ENCODE measurements at regions not wholly inside any gene's neighbourhood (a gene's known extent, or its start where the extent isn't known, plus 50 kb on each side); places are given as distances from the start of the nearest gene placed in this dataset.
"Not testable (repeated sequence)": the region's sequence is repeated elsewhere in the genome, so short reads cannot be mapped to it uniquely, and the experiment has no call there.

DNA sequence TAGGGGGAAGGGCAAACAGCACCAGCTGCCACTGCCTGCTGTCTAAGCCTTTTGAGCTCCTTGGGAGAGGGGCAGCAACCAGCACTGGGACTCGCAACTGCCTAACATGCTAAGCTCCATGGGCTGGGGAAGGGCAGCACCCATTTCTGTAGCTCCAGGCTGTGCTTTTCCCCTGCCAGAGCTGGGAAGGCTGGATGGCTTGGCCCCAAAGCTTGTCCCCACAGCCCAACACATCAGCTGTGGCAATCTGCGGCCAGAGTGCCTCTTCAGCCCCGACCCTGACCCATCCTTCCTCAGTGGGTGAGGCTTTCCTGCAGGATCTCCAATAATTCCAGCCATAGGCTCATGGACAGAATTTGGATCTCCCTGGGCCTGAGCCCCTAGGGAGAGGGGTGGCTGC, 551.3 kb downstream of the TMEM135 start:
- no peak overlapping the region for H3K27ac Mint-ChIP-seq
- H3K27me3 Mint-ChIP-seq (ENCODE audit: low read depth), result no peaks in the 10 kb centered on the region
- H3K9me3 Mint-ChIP-seq, result peaks cover 37% of the 10 kb centered on the region
- no peaks in the 10 kb centered on the region for H3K36me3 Mint-ChIP-seq (ENCODE audit: low read depth)
- DNase-seq (ENCODE audit: low spot score), result no peak
- no peak overlapping the region for H3K4me3 Mint-ChIP-seq (ENCODE audit: low read depth)
- H3K4me1 Mint-ChIP-seq (ENCODE audit: low read depth), result no peaks in the 10 kb centered on the region
- intact Hi-C loops (cut with micrococcal nuclease), result no loop called here

GRCh38 chr11:87585613-87586012, 547.9 kb downstream of the TMEM135 start:
- H3K4me1 Mint-ChIP-seq (ENCODE audit: low read depth); H3K27ac Mint-ChIP-seq; intact Hi-C loops (cut with micrococcal nuclease); H3K36me3 Mint-ChIP-seq (ENCODE audit: low read depth); H3K4me3 Mint-ChIP-seq (ENCODE audit: low read depth); DNase-seq (ENCODE audit: low spot score); H3K27me3 Mint-ChIP-seq (ENCODE audit: low read depth): not testable (repeated sequence)
- H3K9me3 Mint-ChIP-seq, result peaks cover 25% of the 10 kb centered on the region

GRCh38 chr11:87583931-87584330, 546.2 kb downstream of the TMEM135 start:
- H3K27me3 Mint-ChIP-seq (ENCODE audit: low read depth), result no peaks in the 10 kb centered on the region
- H3K9me3 Mint-ChIP-seq, result peaks cover 13% of the 10 kb centered on the region
- intact Hi-C loops (cut with micrococcal nuclease), result no loop called here
- no peak for DNase-seq (ENCODE audit: low spot score)
- no peaks in the 10 kb centered on the region for H3K36me3 Mint-ChIP-seq (ENCODE audit: low read depth)
- H3K4me1 Mint-ChIP-seq (ENCODE audit: low read depth), result no peaks in the 10 kb centered on the region
- no peak overlapping the region for H3K27ac Mint-ChIP-seq
- no peak overlapping the region for H3K4me3 Mint-ChIP-seq (ENCODE audit: low read depth)

DNA sequence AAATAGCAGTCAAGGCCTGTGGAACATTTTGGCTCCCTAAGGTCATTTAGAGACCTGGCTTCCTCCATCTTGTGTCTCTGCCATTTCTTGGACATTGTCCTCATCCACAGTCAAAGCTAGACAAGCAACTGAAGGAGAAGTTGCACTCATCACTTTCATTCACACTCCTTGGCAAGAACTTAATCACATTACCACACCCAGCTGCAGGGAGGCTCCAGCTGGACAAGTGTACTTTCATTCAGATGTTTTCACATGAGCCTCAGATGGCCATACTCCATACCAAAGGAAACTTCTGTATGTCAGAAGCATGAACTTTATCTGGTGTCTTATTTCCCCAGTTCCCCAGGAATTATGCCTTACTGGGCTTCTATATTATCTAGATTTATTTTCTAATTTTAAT, 537.4 kb downstream of the TMEM135 start:
- no peak overlapping the region for H3K4me3 Mint-ChIP-seq (ENCODE audit: low read depth)
- H3K27ac Mint-ChIP-seq, result no peak overlapping the region
- no peaks in the 10 kb centered on the region for H3K36me3 Mint-ChIP-seq (ENCODE audit: low read depth)
- no peak for DNase-seq (ENCODE audit: low spot score)
- intact Hi-C loops (cut with micrococcal nuclease), result no loop called here
- no peaks in the 10 kb centered on the region for H3K9me3 Mint-ChIP-seq
- H3K4me1 Mint-ChIP-seq (ENCODE audit: low read depth), result no peaks in the 10 kb centered on the region
- no peaks in the 10 kb centered on the region for H3K27me3 Mint-ChIP-seq (ENCODE audit: low read depth)

DNA sequence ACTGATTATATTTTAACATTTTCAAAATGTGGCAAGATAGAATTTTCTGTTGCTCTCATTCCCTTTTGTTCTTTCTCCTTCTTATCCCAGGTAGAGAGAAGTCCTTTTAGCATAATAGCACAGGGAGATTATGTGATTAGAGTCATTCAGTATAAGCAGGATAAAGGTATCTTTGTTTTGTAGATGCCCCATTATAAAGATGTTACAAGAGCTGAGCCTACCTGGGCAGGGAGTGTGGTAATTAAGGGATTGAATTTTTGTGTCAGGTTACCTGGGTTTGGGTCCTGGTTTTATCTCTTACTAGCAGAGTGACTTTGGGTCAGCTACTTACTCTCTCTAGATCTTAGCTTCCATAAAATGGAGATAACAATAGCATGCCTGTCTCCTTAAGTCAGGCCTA, 536.5 kb downstream of the TMEM135 start:
- Mint-ChIP-seq H3K27me3 (ENCODE audit: low read depth) (no peaks in the 10 kb centered on the region), H3K36me3 (ENCODE audit: low read depth) (no peaks in the 10 kb centered on the region), H3K9me3 (no peaks in the 10 kb centered on the region), H3K4me1 (ENCODE audit: low read depth) (no peaks in the 10 kb centered on the region), H3K27ac (no peak overlapping the region), H3K4me3 (ENCODE audit: low read depth) (no peak overlapping the region)
- no peak for DNase-seq (ENCODE audit: low spot score)
- intact Hi-C loops (cut with micrococcal nuclease), result no loop called here

GRCh38 chr11:87573708-87574107, 536.0 kb downstream of the TMEM135 start:
- no peaks in the 10 kb centered on the region for H3K4me1 Mint-ChIP-seq (ENCODE audit: low read depth)
- no peak overlapping the region for H3K27ac Mint-ChIP-seq
- H3K27me3 Mint-ChIP-seq (ENCODE audit: low read depth), result no peaks in the 10 kb centered on the region
- no peak for DNase-seq (ENCODE audit: low spot score)
- no peaks in the 10 kb centered on the region for H3K9me3 Mint-ChIP-seq
- no peaks in the 10 kb centered on the region for H3K36me3 Mint-ChIP-seq (ENCODE audit: low read depth)
- intact Hi-C loops (cut with micrococcal nuclease), result no loop called here
- no peak overlapping the region for H3K4me3 Mint-ChIP-seq (ENCODE audit: low read depth)

DNA sequence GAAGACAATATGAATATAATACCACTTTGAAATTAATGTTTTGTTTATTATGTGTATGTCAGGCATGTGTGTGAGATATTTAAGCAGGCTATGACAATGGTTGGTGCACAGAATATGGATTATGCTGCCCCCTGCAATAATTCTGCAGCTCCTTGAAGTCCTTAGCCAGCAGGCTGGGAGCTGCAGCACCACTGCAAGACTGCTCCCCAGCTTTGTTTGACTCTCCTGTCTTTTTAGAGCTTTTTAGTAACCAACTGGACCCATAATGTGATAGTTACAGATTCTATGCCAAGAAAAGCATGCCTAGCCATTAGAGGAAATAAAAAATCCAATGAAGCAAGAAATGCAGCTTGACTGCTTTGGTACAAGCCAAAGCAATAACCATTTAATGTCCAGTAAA, 535.1 kb downstream of the TMEM135 start:
- intact Hi-C loops (cut with micrococcal nuclease), result no loop called here
- Mint-ChIP-seq H3K9me3 (no peaks in the 10 kb centered on the region), H3K36me3 (ENCODE audit: low read depth) (no peaks in the 10 kb centered on the region), H3K4me1 (ENCODE audit: low read depth) (no peaks in the 10 kb centered on the region), H3K27ac (no peak overlapping the region), H3K27me3 (ENCODE audit: low read depth) (no peaks in the 10 kb centered on the region), H3K4me3 (ENCODE audit: low read depth) (no peak overlapping the region)
- no peak for DNase-seq (ENCODE audit: low spot score)

GRCh38 chr11:87560352-87560751, 522.6 kb downstream of the TMEM135 start:
- H3K9me3 Mint-ChIP-seq, result peaks cover 4% of the 10 kb centered on the region
- no peak overlapping the region for H3K27ac Mint-ChIP-seq
- no peaks in the 10 kb centered on the region for H3K27me3 Mint-ChIP-seq (ENCODE audit: low read depth)
- H3K4me1 Mint-ChIP-seq (ENCODE audit: low read depth), result no peaks in the 10 kb centered on the region
- intact Hi-C loops (cut with micrococcal nuclease), result no loop called here
- H3K36me3 Mint-ChIP-seq (ENCODE audit: low read depth), result no peaks in the 10 kb centered on the region
- DNase-seq (ENCODE audit: low spot score), result no peak
- H3K4me3 Mint-ChIP-seq (ENCODE audit: low read depth), result no peak overlapping the region

- H3K4me1 Mint-ChIP-seq (ENCODE audit: low read depth); H3K27me3 Mint-ChIP-seq (ENCODE audit: low read depth); H3K36me3 Mint-ChIP-seq (ENCODE audit: low read depth); H3K9me3 Mint-ChIP-seq; H3K4me3 Mint-ChIP-seq (ENCODE audit: low read depth); DNase-seq (ENCODE audit: low spot score); intact Hi-C loops (cut with micrococcal nuclease); H3K27ac Mint-ChIP-seq: not testable (repeated sequence)
Observed at GRCh38 chr11:87559852-87560251, 522.1 kb downstream of the TMEM135 start.

GRCh38 chr11:87555101-87555500, 517.4 kb downstream of the TMEM135 start:
- no peaks in the 10 kb centered on the region for H3K27me3 Mint-ChIP-seq (ENCODE audit: low read depth)
- H3K9me3 Mint-ChIP-seq, result peaks cover 14% of the 10 kb centered on the region

GRCh38 chr11:87548797-87549196, 511.1 kb downstream of the TMEM135 start:
- no peak overlapping the region for H3K4me3 Mint-ChIP-seq (ENCODE audit: low read depth)
- H3K27ac Mint-ChIP-seq, result no peak overlapping the region
- no peaks in the 10 kb centered on the region for H3K27me3 Mint-ChIP-seq (ENCODE audit: low read depth)
- H3K36me3 Mint-ChIP-seq (ENCODE audit: low read depth), result no peaks in the 10 kb centered on the region
- H3K9me3 Mint-ChIP-seq, result peaks cover 36% of the 10 kb centered on the region
- intact Hi-C loops (cut with micrococcal nuclease), result no loop called here
- no peaks in the 10 kb centered on the region for H3K4me1 Mint-ChIP-seq (ENCODE audit: low read depth)
- no peak for DNase-seq (ENCODE audit: low spot score)

More at GRCh38 chr11:87555101-87555500, 517.4 kb downstream of the TMEM135 start:
- DNase-seq (ENCODE audit: low spot score), result no peak
- intact Hi-C loops (cut with micrococcal nuclease), result no loop called here
- Mint-ChIP-seq H3K36me3 (ENCODE audit: low read depth) (no peaks in the 10 kb centered on the region), H3K27ac (no peak overlapping the region), H3K4me3 (ENCODE audit: low read depth) (no peak overlapping the region), H3K4me1 (ENCODE audit: low read depth) (no peaks in the 10 kb centered on the region)

DNA sequence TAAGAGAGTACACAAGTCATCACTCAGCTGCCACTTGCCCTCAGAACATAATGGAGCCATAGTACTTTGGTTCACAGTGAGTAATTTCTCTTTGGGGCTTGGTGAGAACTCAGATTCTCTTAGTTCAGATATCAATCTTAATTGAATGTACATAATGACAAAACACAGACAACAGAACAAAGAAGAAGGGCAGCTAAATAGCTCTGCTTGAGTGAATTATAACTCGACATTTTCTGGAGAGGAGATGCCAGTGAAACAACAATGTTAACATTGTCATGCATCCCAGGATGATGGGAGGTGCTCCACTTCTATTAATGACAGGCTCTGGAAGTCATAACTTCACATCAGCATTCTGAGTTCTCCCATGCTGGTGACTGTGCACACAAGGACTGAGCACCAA, 508.1 kb downstream of the TMEM135 start:
- Mint-ChIP-seq H3K27me3 (ENCODE audit: low read depth) (no peaks in the 10 kb centered on the region), H3K36me3 (ENCODE audit: low read depth) (no peaks in the 10 kb centered on the region), H3K4me3 (ENCODE audit: low read depth) (no peak overlapping the region), H3K27ac (no peak overlapping the region), H3K4me1 (ENCODE audit: low read depth) (no peaks in the 10 kb centered on the region), H3K9me3 (peaks cover 41% of the 10 kb centered on the region)
- intact Hi-C loops (cut with micrococcal nuclease), result no loop called here
- DNase-seq (ENCODE audit: low spot score), result no peak

GRCh38 chr11:87539596-87539995, 501.9 kb downstream of the TMEM135 start:
- intact Hi-C loops (cut with micrococcal nuclease), result no loop called here
- Mint-ChIP-seq H3K27me3 (ENCODE audit: low read depth) (no peaks in the 10 kb centered on the region), H3K9me3 (peaks cover 16% of the 10 kb centered on the region), H3K4me3 (ENCODE audit: low read depth) (no peak overlapping the region), H3K4me1 (ENCODE audit: low read depth) (no peaks in the 10 kb centered on the region), H3K36me3 (ENCODE audit: low read depth) (no peaks in the 10 kb centered on the region), H3K27ac (no peak overlapping the region)
- DNase-seq (ENCODE audit: low spot score), result no peak

DNA sequence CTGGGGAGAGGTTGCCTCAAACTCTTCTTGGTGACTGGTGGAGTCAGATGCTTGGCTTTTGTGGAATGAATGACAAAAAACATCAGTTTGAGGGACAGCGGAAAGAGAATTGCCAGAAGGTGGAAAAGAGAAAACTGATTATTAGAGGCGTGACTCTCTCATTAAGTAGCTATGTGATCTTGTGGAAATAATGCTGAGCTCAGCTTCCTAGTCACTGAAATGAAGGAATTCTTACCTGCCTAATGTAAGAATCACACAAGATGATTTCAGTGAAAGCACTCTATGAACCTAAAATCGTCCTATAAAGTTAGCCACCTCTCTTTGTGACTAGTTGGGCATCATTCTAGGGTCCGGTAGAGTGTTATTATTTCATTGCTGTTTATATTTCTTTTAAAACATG, 498.8 kb downstream of the TMEM135 start:
- H3K4me1 Mint-ChIP-seq (ENCODE audit: low read depth), result no peaks in the 10 kb centered on the region
- no peak overlapping the region for H3K4me3 Mint-ChIP-seq (ENCODE audit: low read depth)
- H3K27ac Mint-ChIP-seq, result no peak overlapping the region
- H3K9me3 Mint-ChIP-seq, result peaks cover 3% of the 10 kb centered on the region
- H3K36me3 Mint-ChIP-seq (ENCODE audit: low read depth), result no peaks in the 10 kb centered on the region
- no peaks in the 10 kb centered on the region for H3K27me3 Mint-ChIP-seq (ENCODE audit: low read depth)
- no peak for DNase-seq (ENCODE audit: low spot score)
- intact Hi-C loops (cut with micrococcal nuclease), result no loop called here
